ENCODE measurements at regions not wholly inside any gene's neighbourhood (a gene's known extent, or its start where the extent isn't known, plus 50 kb on each side); places are given as distances from the start of the nearest gene placed in this dataset.

DNA sequence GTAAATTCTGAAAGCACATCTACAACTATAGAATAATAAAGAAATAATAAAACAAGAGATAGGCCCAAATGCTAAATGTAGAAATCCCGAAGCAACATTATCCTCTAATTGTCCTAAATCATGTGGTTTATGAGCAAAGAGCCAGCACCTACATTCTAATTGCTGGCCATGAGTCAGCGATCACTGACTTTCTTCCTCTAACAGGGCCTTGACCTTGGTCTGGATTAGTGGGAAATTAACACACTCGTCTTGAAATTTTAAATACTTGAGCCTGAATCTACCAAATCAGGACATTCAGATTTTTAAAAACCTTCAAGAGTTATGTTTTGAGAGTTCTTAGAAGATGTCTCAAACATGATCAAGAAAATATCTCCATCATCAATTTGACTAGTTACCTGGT, 727.6 kb downstream of the METTL15 start:
- Histone ChIP-seq H3K9me3 (ENCODE audit: control insufficient read depth in 4 of 4, insufficient read depth in 3 of 4, low read length in 3 of 4) (no peaks in the 10 kb centered on the region), H3K27ac (ENCODE audit: low read depth in 1 of 2, low read length in 1 of 2) (no peak overlapping the region), H3K36me3 (ENCODE audit: control insufficient read depth in 4 of 4, insufficient read depth in 4 of 4, low read length in 4 of 4) (no peaks in the 10 kb centered on the region), H3K9ac (ENCODE audit: insufficient read depth in 1 of 2, low read length in 2 of 2) (no peak overlapping the region), H3K4me3 (no peak overlapping the region), H3K4me1 (ENCODE audit: control insufficient read depth in 5 of 5, insufficient read depth in 5 of 5, low read length in 5 of 5) (no peaks in the 10 kb centered on the region), H3K27me3 (ENCODE audit: control insufficient read depth in 3 of 3, insufficient read depth in 3 of 3, low read length in 2 of 3) (no peaks in the 10 kb centered on the region)
- WGBS, 2 donors, result 83% methylated on average over 3 of the region's 3 CpGs
- TF ChIP-seq, protein P1, sequence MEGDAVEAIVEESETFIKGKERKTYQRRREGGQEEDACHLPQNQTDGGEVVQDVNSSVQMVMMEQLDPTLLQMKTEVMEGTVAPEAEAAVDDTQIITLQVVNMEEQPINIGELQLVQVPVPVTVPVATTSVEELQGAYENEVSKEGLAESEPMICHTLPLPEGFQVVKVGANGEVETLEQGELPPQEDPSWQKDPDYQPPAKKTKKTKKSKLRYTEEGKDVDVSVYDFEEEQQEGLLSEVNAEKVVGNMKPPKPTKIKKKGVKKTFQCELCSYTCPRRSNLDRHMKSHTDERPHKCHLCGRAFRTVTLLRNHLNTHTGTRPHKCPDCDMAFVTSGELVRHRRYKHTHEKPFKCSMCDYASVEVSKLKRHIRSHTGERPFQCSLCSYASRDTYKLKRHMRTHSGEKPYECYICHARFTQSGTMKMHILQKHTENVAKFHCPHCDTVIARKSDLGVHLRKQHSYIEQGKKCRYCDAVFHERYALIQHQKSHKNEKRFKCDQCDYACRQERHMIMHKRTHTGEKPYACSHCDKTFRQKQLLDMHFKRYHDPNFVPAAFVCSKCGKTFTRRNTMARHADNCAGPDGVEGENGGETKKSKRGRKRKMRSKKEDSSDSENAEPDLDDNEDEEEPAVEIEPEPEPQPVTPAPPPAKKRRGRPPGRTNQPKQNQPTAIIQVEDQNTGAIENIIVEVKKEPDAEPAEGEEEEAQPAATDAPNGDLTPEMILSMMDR (IDR thresholded peaks at IDR 0.05; ENCODE audit: control extremely low read depth, extremely low read depth), result no peak
- DNase-seq (no peak), ATAC-seq (ENCODE audit: insufficient read depth, low FRiP score) (no peak)

DNA sequence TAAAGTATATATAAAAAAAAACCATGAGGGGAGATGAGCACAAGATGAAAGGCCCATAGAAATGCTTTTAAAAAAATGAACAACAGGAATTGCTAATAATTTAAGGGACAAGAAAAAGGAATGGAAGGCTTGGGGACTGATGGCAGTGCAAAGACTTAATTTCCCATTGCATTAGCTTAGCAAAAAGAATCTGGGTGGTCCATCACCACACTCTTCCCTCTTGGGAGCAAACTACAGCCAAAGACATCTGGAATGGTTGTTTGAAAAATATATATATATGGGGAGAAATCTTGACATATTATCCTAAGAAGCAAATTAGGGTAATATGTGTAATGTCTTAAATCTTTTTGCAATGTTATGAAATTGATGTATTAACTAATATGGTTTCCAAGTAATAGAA, 727.1 kb downstream of the METTL15 start:
- H3K4me3 ChIP-seq, result no peak overlapping the region
- DNase-seq, result no peak
- H3K9me3 ChIP-seq (ENCODE audit: control insufficient read depth in 4 of 4, insufficient read depth in 3 of 4, low read length in 3 of 4), result no peaks in the 10 kb centered on the region
- no peaks in the 10 kb centered on the region for H3K36me3 ChIP-seq (ENCODE audit: control insufficient read depth in 4 of 4, insufficient read depth in 4 of 4, low read length in 4 of 4)
- no peak overlapping the region for H3K9ac ChIP-seq (ENCODE audit: insufficient read depth in 1 of 2, low read length in 2 of 2)
- ATAC-seq (ENCODE audit: insufficient read depth, low FRiP score), result no peak
- no peaks in the 10 kb centered on the region for H3K4me1 ChIP-seq (ENCODE audit: control insufficient read depth in 5 of 5, insufficient read depth in 5 of 5, low read length in 5 of 5)
- H3K27me3 ChIP-seq (ENCODE audit: control insufficient read depth in 3 of 3, insufficient read depth in 3 of 3, low read length in 2 of 3), result no peaks in the 10 kb centered on the region
- H3K27ac ChIP-seq (ENCODE audit: low read depth in 1 of 2, low read length in 1 of 2), result no peak overlapping the region
- TF ChIP-seq, protein P1 (IDR thresholded peaks at IDR 0.05; ENCODE audit: control extremely low read depth, extremely low read depth), result no peak

DNA sequence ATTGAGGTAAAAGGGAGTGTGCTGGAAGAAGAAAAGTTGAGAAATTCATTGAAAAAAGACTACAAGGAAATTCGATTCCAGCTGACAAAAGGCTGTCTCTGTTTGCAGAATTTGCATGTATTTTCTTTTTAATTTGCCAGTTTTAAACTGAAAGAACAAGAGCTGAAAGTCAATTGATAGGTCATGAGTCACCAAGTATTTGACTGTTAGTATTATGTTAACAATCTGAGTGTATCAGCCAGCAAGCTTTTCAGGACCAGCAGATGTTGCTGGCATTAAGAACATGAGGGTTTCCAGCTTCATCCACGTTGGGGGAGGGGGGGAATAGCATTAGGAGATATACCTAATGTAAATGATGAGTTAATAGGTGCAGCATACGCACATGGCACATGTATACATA, 726.7 kb downstream of the METTL15 start:
- Histone ChIP-seq H3K27ac (ENCODE audit: low read depth in 1 of 2, low read length in 1 of 2) (no peak overlapping the region), H3K9me3 (ENCODE audit: control insufficient read depth in 4 of 4, insufficient read depth in 3 of 4, low read length in 3 of 4) (no peaks in the 10 kb centered on the region), H3K27me3 (ENCODE audit: control insufficient read depth in 3 of 3, insufficient read depth in 3 of 3, low read length in 2 of 3) (no peaks in the 10 kb centered on the region), H3K4me1 (ENCODE audit: control insufficient read depth in 5 of 5, insufficient read depth in 5 of 5, low read length in 5 of 5) (no peaks in the 10 kb centered on the region), H3K36me3 (ENCODE audit: control insufficient read depth in 4 of 4, insufficient read depth in 4 of 4, low read length in 4 of 4) (no peaks in the 10 kb centered on the region), H3K4me3 (no peak overlapping the region), H3K9ac (ENCODE audit: insufficient read depth in 1 of 2, low read length in 2 of 2) (no peak overlapping the region)
- TF ChIP-seq, protein P1 (IDR thresholded peaks at IDR 0.05; ENCODE audit: control extremely low read depth, extremely low read depth), result no peak
- no peak for DNase-seq
- 55 to 56% methylated on average over 3 of the region's 3 CpGs for WGBS, 2 donors
- no peak for ATAC-seq (ENCODE audit: insufficient read depth, low FRiP score)

DNA sequence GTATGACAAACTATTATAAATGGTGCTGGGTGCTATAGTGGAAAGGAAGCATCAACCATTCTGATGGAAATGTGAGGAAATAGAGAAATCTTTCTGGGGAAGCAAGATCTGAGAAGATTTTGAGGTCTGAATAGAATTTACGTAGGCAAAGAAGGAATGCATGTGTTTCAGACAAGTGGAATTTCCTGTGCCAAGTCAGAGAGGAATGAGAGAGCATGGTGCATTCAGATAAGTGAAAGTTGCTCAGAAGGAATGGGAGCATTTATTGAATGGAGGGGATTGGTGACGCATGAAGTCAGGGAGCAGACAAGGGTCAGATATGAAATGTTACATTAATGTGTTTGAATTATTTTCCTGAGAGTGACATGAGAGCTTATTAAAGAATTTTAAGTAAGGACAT, 725.5 kb downstream of the METTL15 start:
- no peak overlapping the region for H3K4me3 ChIP-seq
- no peaks in the 10 kb centered on the region for H3K9me3 ChIP-seq (ENCODE audit: control insufficient read depth in 4 of 4, insufficient read depth in 3 of 4, low read length in 3 of 4)
- WGBS, 2 donors, result 44 to 47% methylated on average over 2 of the region's 2 CpGs
- DNase-seq, result no peak
- H3K27ac ChIP-seq (ENCODE audit: low read depth in 1 of 2, low read length in 1 of 2), result no peak overlapping the region
- TF ChIP-seq, protein P1 (IDR thresholded peaks at IDR 0.05; ENCODE audit: control extremely low read depth, extremely low read depth), result no peak
- no peak for ATAC-seq (ENCODE audit: insufficient read depth, low FRiP score)
- H3K36me3 ChIP-seq (ENCODE audit: control insufficient read depth in 4 of 4, insufficient read depth in 4 of 4, low read length in 4 of 4), result no peaks in the 10 kb centered on the region
- no peaks in the 10 kb centered on the region for H3K4me1 ChIP-seq (ENCODE audit: control insufficient read depth in 5 of 5, insufficient read depth in 5 of 5, low read length in 5 of 5)
- H3K27me3 ChIP-seq (ENCODE audit: control insufficient read depth in 3 of 3, insufficient read depth in 3 of 3, low read length in 2 of 3), result no peaks in the 10 kb centered on the region
- H3K9ac ChIP-seq (ENCODE audit: insufficient read depth in 1 of 2, low read length in 2 of 2), result no peak overlapping the region

Measured in lung (tissue), 11 donors.